DND-41 (cell line): ENCODE measurements at regions not wholly inside any gene's neighbourhood (a gene's known extent, or its start where the extent isn't known, plus 50 kb on each side); places are given as distances from the start of the nearest gene placed in this dataset.

Experiments used
- EZH2 ChIP-seq: IDR thresholded peaks from 3 replicates; pipeline ENCODE4 v1.6.1; 2012; ENCODE audit warnings: borderline replicate concordance, low read depth, mild to moderate bottlenecking, moderate library complexity, low read length, inconsistent platforms; ENCODE audit not compliant: severe bottlenecking
- TF ChIP-seq, protein P1 (sequence below): IDR thresholded peaks from 2 replicates; pipeline ENCODE4 v1.5.1; 2012; ENCODE audit warnings: borderline replicate concordance, low read length, moderate library complexity, mild to moderate bottlenecking; ENCODE audit not compliant: poor library complexity, severe bottlenecking; ENCODE audit errors: extremely low read depth

DNA sequence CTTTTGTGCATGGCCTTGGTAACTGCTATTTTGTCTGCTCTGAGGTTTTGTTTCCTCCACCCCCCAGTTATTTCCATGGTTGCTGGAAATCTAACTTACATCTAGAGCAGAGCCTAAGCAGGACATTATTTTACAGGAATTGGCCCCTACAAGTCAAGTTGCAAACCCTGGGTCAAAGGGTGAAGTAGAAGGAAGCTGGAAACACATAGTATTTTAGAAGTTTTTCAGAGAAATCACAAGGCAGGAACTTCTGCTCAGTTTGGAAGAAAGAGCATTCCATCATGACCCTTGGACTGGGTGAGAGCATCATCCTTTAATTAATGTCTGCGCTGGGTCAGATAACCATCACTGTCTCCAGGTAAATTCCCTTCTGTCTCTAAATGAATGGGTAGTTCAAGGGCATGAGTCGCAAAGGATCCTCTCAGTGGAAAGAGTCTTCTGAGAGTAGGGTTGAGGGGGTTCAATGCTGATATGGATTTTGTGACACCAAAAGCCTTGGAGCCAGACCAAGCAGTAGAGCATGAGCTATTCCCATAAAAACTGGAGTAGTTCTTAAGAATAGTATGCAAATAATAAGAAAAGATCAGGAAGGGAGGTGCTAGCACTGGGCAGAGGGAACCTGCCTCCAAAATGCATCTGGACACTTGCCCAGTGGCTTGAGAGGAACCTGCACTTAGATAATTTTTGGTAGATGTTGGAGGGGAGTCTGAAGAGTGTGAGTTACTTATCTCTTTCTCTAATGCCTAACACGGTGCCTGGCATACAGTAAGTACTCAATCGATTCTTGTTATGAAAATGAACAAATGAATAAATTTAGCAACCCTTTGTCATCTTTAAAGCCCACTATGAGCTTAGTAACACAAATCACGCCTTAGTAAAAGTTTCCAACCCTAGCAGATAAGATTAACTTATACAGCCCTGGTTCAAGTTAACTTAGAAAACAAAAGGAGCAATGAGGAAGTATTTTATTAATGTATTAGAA, 160.6 kb upstream of the ADO start:
- no peak for TF ChIP-seq EZH2
- TF ChIP-seq, protein P1, sequence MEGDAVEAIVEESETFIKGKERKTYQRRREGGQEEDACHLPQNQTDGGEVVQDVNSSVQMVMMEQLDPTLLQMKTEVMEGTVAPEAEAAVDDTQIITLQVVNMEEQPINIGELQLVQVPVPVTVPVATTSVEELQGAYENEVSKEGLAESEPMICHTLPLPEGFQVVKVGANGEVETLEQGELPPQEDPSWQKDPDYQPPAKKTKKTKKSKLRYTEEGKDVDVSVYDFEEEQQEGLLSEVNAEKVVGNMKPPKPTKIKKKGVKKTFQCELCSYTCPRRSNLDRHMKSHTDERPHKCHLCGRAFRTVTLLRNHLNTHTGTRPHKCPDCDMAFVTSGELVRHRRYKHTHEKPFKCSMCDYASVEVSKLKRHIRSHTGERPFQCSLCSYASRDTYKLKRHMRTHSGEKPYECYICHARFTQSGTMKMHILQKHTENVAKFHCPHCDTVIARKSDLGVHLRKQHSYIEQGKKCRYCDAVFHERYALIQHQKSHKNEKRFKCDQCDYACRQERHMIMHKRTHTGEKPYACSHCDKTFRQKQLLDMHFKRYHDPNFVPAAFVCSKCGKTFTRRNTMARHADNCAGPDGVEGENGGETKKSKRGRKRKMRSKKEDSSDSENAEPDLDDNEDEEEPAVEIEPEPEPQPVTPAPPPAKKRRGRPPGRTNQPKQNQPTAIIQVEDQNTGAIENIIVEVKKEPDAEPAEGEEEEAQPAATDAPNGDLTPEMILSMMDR, result no peak
